ENCODE measurements at regions not wholly inside any gene's neighbourhood (a gene's known extent, or its start where the extent isn't known, plus 50 kb on each side); places are given as distances from the start of the nearest gene placed in this dataset.
"Not testable (repeated sequence)": the region's sequence is repeated elsewhere in the genome, so short reads cannot be mapped to it uniquely, and the experiment has no call there.

GRCh38 chr4:128758314-128758922 lies 51.1 kb upstream of the JADE1 start:
- Histone ChIP-seq H3K27me3 (ENCODE audit: control insufficient read depth, insufficient read depth, low read length) (no peaks in the 10 kb centered on the region), H3K4me3 (ENCODE audit: low read length) (no peak overlapping the region), H3K4me1 (ENCODE audit: control insufficient read depth, insufficient read depth, low read length) (no peaks in the 10 kb centered on the region), H3K9ac (ENCODE audit: low read depth, low read length) (no peak overlapping the region), H3K36me3 (ENCODE audit: insufficient read depth, low read length) (no peaks in the 10 kb centered on the region), H3K9me3 (replicated peaks; ENCODE audit: low read length) (no peaks in the 10 kb centered on the region), H3K4me2 (ENCODE audit: low read length) (no peak overlapping the region)

GRCh38 chr4:128757712-128758111 lies 51.8 kb upstream of the JADE1 start:
- Histone ChIP-seq H3K4me1 (ENCODE audit: control insufficient read depth, insufficient read depth, low read length) (no peaks in the 10 kb centered on the region), H3K9ac (ENCODE audit: low read depth, low read length) (no peak overlapping the region), H3K4me2 (ENCODE audit: low read length) (no peak overlapping the region), H3K36me3 (ENCODE audit: insufficient read depth, low read length) (no peaks in the 10 kb centered on the region), H3K9me3 (replicated peaks; ENCODE audit: low read length) (no peaks in the 10 kb centered on the region), H3K27me3 (ENCODE audit: control insufficient read depth, insufficient read depth, low read length) (no peaks in the 10 kb centered on the region), H3K4me3 (ENCODE audit: low read length) (no peak overlapping the region)

DNA sequence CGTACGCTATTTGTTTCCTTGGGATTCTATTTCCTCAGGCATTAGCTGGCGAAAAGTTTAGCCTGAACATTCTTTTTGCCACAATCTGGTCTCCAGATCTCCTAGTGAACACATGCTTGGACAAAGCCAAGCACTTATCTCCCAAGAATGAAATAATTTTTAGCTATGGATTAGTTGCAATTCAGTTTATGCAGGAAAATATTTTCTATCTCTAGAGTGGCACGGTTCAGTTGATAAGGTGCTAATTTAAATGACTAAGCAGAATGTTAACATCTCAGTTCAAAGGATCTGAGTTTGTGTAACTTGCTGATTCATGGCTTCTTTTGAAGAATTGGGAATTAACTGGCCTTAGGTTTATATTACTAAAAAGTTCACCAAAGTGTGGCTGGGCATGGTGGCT lies 58.1 kb upstream of the JADE1 start:
- Histone ChIP-seq H3K27me3 (ENCODE audit: control insufficient read depth, insufficient read depth, low read length) (no peaks in the 10 kb centered on the region), H3K4me3 (ENCODE audit: low read length) (no peak overlapping the region), H3K4me2 (ENCODE audit: low read length) (no peak overlapping the region), H3K9me3 (replicated peaks; ENCODE audit: low read length) (no peaks in the 10 kb centered on the region), H3K9ac (ENCODE audit: low read depth, low read length) (no peak overlapping the region), H3K4me1 (ENCODE audit: control insufficient read depth, insufficient read depth, low read length) (no peaks in the 10 kb centered on the region), H3K36me3 (ENCODE audit: insufficient read depth, low read length) (no peaks in the 10 kb centered on the region)

DNA sequence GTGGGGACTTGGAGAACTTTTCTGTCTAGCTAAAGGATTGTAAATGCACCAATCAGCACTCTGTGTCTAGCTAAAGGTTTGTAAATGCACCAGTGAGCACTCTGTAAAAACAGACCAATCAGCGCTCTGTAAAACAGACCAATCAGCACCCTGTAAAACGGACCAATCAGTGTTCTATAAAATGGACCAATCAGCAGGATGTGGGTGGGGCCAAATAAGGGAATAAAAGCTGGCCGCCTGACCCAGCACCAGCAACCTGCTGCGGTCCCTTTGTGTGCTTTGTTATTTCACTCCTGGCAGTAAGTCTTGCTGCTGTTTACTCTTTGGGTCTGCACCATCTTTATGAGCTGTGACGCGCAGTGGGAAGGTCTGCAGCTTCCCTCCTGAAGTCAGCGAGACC lies 67.8 kb upstream of the JADE1 start:
- not testable (repeated sequence) for H3K4me3 ChIP-seq (ENCODE audit: low read length); H3K9ac ChIP-seq (ENCODE audit: low read depth, low read length); H3K36me3 ChIP-seq (ENCODE audit: insufficient read depth, low read length); H3K27me3 ChIP-seq (ENCODE audit: control insufficient read depth, insufficient read depth, low read length); H3K4me2 ChIP-seq (ENCODE audit: low read length); H3K4me1 ChIP-seq (ENCODE audit: control insufficient read depth, insufficient read depth, low read length); H3K9me3 ChIP-seq (replicated peaks; ENCODE audit: low read length)

DNA sequence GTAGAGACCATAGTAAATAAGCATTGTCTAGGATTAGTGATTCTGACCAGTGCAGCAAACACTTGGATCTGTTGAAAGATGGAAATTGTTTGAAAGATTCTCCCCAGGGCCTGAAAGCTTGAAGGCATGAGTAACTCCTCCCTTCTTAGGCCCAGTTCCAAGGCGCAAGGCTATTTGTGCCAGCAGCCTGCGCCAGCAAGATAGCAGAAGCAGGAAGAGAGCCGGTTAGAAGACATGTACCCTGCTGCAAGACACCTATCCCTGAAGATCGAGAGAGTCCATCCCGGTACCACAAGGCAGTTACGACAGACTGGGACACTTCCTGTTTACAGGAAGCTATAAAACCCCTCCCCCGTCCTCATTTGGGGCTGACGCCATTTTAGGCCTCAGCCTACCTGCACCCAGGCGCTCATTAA lies 72.4 kb upstream of the JADE1 start:
- H3K36me3 ChIP-seq (ENCODE audit: insufficient read depth, low read length), result no peaks in the 10 kb centered on the region
- no peak overlapping the region for H3K4me3 ChIP-seq (ENCODE audit: low read length)
- no peak overlapping the region for H3K4me2 ChIP-seq (ENCODE audit: low read length)
- peaks cover 4% of the 10 kb centered on the region for H3K4me1 ChIP-seq (ENCODE audit: control insufficient read depth, insufficient read depth, low read length)
- no peak overlapping the region for H3K9ac ChIP-seq (ENCODE audit: low read depth, low read length)
- no peaks in the 10 kb centered on the region for H3K27me3 ChIP-seq (ENCODE audit: control insufficient read depth, insufficient read depth, low read length)
- no peaks in the 10 kb centered on the region for H3K9me3 ChIP-seq (replicated peaks; ENCODE audit: low read length)

DNA sequence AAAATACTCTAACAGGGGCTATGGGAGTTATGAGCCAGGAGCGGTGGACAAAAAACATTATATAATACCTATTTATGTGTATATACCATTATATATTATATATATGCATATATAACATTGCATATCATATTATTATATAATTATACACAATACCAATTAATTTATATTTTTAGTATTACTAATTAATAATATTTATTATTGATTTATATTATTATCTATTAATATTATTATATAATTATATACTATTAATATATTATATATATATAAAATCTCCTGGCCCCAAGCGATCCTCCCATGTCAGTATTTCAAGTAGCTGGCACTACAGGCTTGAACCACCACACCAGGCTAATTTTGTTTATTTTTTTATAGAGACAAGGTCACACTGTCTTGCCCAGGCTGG lies 73.8 kb upstream of the JADE1 start:
- Histone ChIP-seq H3K36me3 (ENCODE audit: insufficient read depth, low read length) (no peaks in the 10 kb centered on the region), H3K9ac (ENCODE audit: low read depth, low read length) (no peak overlapping the region), H3K4me3 (ENCODE audit: low read length) (no peak overlapping the region), H3K9me3 (replicated peaks; ENCODE audit: low read length) (no peaks in the 10 kb centered on the region), H3K4me1 (ENCODE audit: control insufficient read depth, insufficient read depth, low read length) (peaks cover 4% of the 10 kb centered on the region), H3K27me3 (ENCODE audit: control insufficient read depth, insufficient read depth, low read length) (no peaks in the 10 kb centered on the region), H3K4me2 (ENCODE audit: low read length) (no peak overlapping the region)

DNA sequence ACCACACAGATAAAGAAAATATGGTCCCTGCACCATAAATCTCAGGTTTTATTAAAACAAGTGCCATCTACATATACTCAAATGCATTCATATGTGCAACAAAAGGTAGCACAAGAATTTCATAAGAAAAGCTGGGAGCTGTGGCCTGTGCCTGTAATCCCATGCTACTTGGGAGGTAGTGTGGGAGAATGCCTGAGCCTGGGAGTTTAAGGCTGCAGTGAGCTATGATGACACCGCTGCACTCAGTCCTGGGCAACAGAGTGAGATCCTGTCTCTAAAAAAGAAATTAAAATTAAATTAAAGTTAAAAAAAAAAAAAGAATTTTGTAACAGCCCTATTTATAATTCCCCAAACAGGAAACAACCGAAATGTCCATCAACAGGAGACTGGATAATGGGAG lies 81.3 kb upstream of the JADE1 start:
- no peaks in the 10 kb centered on the region for H3K27me3 ChIP-seq (ENCODE audit: control insufficient read depth, insufficient read depth, low read length)
- no peak overlapping the region for H3K4me3 ChIP-seq (ENCODE audit: low read length)
- no peak overlapping the region for H3K9ac ChIP-seq (ENCODE audit: low read depth, low read length)
- no peaks in the 10 kb centered on the region for H3K9me3 ChIP-seq (replicated peaks; ENCODE audit: low read length)
- H3K4me1 ChIP-seq (ENCODE audit: control insufficient read depth, insufficient read depth, low read length), result no peaks in the 10 kb centered on the region
- no peaks in the 10 kb centered on the region for H3K36me3 ChIP-seq (ENCODE audit: insufficient read depth, low read length)
- H3K4me2 ChIP-seq (ENCODE audit: low read length), result no peak overlapping the region

DNA sequence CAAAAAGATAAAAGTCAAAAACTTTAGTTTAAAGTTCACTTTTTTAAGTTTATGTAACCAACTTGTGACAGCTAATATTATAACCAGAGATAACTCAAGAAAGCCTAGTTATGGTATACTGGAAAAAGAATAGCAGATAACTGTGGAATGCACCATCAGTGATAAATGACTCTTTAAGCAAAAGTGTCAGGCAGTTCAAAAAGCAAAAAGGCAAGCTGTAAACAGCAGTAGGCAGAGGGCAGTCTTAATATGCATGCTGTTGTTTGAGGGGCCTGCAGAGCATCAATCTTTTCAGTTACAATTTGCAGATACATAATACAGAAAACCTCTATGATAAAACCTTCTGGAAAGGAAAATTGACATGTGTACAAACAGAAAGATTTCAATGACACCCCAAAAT lies 81.8 kb upstream of the JADE1 start:
- no peaks in the 10 kb centered on the region for H3K36me3 ChIP-seq (ENCODE audit: insufficient read depth, low read length)
- no peak overlapping the region for H3K4me2 ChIP-seq (ENCODE audit: low read length)
- no peak overlapping the region for H3K4me3 ChIP-seq (ENCODE audit: low read length)

GRCh38 chr4:128725405-128726055 lies 84.0 kb upstream of the JADE1 start:
- Histone ChIP-seq H3K9me3 (replicated peaks; ENCODE audit: low read length) (no peaks in the 10 kb centered on the region), H3K36me3 (ENCODE audit: insufficient read depth, low read length) (no peaks in the 10 kb centered on the region), H3K4me3 (ENCODE audit: low read length) (no peak overlapping the region), H3K9ac (ENCODE audit: low read depth, low read length) (no peak overlapping the region), H3K27me3 (ENCODE audit: control insufficient read depth, insufficient read depth, low read length) (no peaks in the 10 kb centered on the region), H3K4me2 (ENCODE audit: low read length) (no peak overlapping the region), H3K4me1 (ENCODE audit: control insufficient read depth, insufficient read depth, low read length) (no peaks in the 10 kb centered on the region)

More for the DNA sequence above, 81.8 kb upstream of the JADE1 start:
- no peaks in the 10 kb centered on the region for H3K4me1 ChIP-seq (ENCODE audit: control insufficient read depth, insufficient read depth, low read length)
- no peaks in the 10 kb centered on the region for H3K27me3 ChIP-seq (ENCODE audit: control insufficient read depth, insufficient read depth, low read length)
- H3K9ac ChIP-seq (ENCODE audit: low read depth, low read length), result no peak overlapping the region
- H3K9me3 ChIP-seq (replicated peaks; ENCODE audit: low read length), result no peaks in the 10 kb centered on the region

DNA sequence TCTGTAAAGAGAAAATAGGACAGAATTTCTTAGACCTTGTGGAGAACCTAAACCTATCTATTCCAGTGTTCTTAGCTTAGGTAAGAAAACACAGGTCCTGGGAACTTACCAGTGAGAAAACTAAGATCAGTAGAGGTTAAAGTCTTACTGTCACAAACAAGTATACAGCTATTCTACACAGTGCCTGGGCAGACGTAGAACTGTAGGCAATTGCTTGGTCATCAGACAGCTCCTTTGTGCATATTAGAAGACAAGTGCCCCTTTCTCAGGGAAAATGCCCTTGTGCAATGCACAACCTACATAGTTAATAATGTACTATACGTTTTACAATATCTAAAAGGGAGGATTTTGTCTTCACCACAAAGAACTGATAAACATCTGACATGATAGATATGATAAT lies 86.6 kb upstream of the JADE1 start:
- Histone ChIP-seq H3K4me3 (ENCODE audit: low read length) (no peak overlapping the region), H3K27me3 (ENCODE audit: control insufficient read depth, insufficient read depth, low read length) (no peaks in the 10 kb centered on the region), H3K9me3 (replicated peaks; ENCODE audit: low read length) (no peaks in the 10 kb centered on the region), H3K4me1 (ENCODE audit: control insufficient read depth, insufficient read depth, low read length) (no peaks in the 10 kb centered on the region), H3K36me3 (ENCODE audit: insufficient read depth, low read length) (no peaks in the 10 kb centered on the region), H3K4me2 (ENCODE audit: low read length) (no peak overlapping the region), H3K9ac (ENCODE audit: low read depth, low read length) (no peak overlapping the region)

DNA sequence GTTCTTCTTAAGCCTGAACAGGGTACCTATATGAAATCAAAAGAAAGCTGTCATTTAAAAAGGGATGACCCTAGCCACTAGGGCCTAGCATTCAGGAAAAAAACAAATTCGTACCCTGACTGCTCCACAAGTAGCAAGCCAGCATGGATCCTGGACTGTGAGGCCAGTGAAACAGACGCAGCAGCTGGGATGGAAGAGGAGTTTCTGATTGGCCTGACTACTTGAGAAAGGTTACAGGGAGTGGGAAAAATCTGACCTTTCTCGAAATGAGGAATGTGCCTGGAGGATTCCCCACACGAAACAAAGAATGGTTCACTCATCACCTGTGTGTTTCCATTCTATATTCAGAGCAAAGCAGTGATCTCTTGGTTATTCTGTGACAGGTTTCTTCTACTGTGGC lies 87.6 kb upstream of the JADE1 start:
- H3K4me1 ChIP-seq (ENCODE audit: control insufficient read depth, insufficient read depth, low read length), result no peaks in the 10 kb centered on the region
- no peaks in the 10 kb centered on the region for H3K9me3 ChIP-seq (replicated peaks; ENCODE audit: low read length)
- no peak overlapping the region for H3K4me2 ChIP-seq (ENCODE audit: low read length)
- H3K27me3 ChIP-seq (ENCODE audit: control insufficient read depth, insufficient read depth, low read length), result no peaks in the 10 kb centered on the region
- H3K4me3 ChIP-seq (ENCODE audit: low read length), result no peak overlapping the region
- H3K36me3 ChIP-seq (ENCODE audit: insufficient read depth, low read length), result no peaks in the 10 kb centered on the region
- H3K9ac ChIP-seq (ENCODE audit: low read depth, low read length), result no peak overlapping the region

GRCh38 chr4:128720270-128720669 lies 89.2 kb upstream of the JADE1 start:
- Histone ChIP-seq H3K4me1 (ENCODE audit: control insufficient read depth, insufficient read depth, low read length) (peaks cover 5% of the 10 kb centered on the region), H3K9ac (ENCODE audit: low read depth, low read length) (no peak overlapping the region), H3K36me3 (ENCODE audit: insufficient read depth, low read length) (no peaks in the 10 kb centered on the region), H3K4me2 (ENCODE audit: low read length) (no peak overlapping the region), H3K9me3 (replicated peaks; ENCODE audit: low read length) (no peaks in the 10 kb centered on the region), H3K4me3 (ENCODE audit: low read length) (no peak overlapping the region), H3K27me3 (ENCODE audit: control insufficient read depth, insufficient read depth, low read length) (no peaks in the 10 kb centered on the region)
